Thyroid gland (tissue), 4 donors: ENCODE measurements at regions not wholly inside any gene's neighbourhood (a gene's known extent, or its start where the extent isn't known, plus 50 kb on each side); places are given as distances from the start of the nearest gene placed in this dataset.

Experiments
- POLR2A ChIP-seq, 2 donors: fragments of 450-650 bp; IDR thresholded peaks; one replicate each; pipeline ENCODE4 v1.6.1; 2017; ENCODE audit warnings: antibody characterized with exemption in 2 of 2, mild to moderate bottlenecking in 2 of 2, moderate library complexity in 1 of 2
- TF ChIP-seq, protein P1 (sequence below), 6 experiments: fragments of 200-600 bp in 3 of 6; fragments of 450-650 bp in 3 of 6; sonication (generic) in 3 of 6; IDR thresholded peaks; one replicate each; pipeline ENCODE4 v1.5.1; 2016 to 2019; ENCODE audit warnings: antibody characterized with exemption in 6 of 6, mild to moderate bottlenecking in 2 of 6, inconsistent platforms in 1 of 6, moderate library complexity in 1 of 6

GRCh38 chr12:58396239-58396638 lies 454.9 kb downstream of the ATP23 start:
- TF ChIP-seq, protein P1, sequence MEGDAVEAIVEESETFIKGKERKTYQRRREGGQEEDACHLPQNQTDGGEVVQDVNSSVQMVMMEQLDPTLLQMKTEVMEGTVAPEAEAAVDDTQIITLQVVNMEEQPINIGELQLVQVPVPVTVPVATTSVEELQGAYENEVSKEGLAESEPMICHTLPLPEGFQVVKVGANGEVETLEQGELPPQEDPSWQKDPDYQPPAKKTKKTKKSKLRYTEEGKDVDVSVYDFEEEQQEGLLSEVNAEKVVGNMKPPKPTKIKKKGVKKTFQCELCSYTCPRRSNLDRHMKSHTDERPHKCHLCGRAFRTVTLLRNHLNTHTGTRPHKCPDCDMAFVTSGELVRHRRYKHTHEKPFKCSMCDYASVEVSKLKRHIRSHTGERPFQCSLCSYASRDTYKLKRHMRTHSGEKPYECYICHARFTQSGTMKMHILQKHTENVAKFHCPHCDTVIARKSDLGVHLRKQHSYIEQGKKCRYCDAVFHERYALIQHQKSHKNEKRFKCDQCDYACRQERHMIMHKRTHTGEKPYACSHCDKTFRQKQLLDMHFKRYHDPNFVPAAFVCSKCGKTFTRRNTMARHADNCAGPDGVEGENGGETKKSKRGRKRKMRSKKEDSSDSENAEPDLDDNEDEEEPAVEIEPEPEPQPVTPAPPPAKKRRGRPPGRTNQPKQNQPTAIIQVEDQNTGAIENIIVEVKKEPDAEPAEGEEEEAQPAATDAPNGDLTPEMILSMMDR (IDR thresholded peaks at IDR 0.05) = no peak
- no peak for TF ChIP-seq POLR2A (IDR thresholded peaks at IDR 0.05)
